ENCODE measurements at regions not wholly inside any gene's neighbourhood (a gene's known extent, or its start where the extent isn't known, plus 50 kb on each side); places are given as distances from the start of the nearest gene placed in this dataset.
A peak's percentile ranks its signal among the peaks of the same experiment; 100 is the strongest.
"Not testable (repeated sequence)": the region's sequence is repeated elsewhere in the genome, so short reads cannot be mapped to it uniquely, and the experiment has no call there.

DNA sequence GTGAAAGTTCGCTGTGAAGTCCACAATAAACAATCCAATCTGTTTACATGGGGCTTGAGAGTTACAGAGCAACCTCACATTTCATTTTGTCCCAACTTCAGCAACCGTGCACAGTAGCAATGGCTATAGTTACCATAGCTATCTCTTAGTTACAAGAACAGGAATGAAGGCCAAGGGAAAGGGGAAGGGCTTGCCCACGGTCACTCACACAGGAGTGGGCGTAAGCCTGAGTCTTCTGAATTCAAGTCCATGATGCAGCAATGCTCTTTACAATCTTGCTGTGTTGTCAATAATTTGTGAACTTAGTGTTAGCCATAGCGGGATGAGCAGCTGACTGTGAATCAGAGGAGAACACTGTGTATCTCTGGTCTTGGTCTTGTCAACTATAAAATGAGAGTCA is 102.9 kb downstream of the ADAMTS15 start:
- DNase-seq, result no peak

DNA sequence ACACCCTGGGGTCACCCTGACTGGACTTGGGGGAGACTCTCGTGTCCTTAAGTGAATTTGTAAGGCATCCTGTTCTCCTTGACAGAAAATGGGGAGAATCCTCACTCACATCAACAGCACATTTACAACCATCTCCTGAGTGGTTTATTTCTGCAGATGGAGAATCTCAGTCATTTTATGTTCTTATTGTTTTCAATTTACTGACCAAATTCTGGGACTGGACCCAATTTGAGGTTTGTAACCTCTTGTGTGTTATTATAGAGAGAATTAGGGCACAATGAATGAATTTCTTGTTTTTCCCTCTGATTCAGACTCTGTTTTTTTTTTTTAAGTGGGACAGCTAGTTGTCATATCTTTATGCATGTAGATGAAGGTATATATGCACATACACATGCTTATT is 104.9 kb downstream of the ADAMTS15 start:
- DNase-seq, result peak; percentile 28

DNA sequence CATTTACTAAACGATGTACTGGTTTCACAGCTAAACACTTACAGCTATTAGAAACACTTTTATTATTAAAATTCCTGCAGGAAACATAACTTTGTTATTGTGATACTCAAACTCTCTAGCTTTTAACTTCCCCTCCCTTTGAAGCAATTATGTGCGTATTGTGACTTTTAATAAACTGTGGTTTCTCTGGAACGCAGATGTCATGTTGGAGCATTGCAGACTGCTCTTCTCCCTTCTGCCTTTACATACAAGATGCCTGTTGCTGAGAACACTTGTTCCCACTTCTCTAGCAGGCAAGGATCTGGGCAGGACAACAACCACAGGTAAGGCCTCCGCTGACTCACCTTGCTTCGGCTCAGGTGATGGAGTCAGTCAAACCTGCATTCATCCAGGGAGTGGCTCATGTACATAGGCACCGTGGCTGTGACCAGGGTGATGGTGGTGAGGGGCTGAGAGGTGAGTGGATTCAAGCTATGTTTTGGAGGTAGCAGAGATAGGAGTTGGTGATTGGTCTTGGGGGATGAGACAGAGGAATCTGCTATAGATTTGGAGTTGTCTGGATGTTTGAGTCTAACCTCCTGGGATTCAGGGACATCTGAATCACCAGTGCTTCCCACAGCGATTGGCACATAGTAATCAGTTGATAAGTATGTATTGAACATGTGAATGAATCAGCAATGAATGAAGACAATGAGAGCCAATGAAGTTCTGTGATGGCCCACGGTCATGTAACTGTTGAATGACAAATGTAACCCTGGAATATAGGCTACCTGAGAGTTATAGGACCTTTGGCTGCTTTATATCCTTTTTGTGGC is 106.0 kb downstream of the ADAMTS15 start:
- DNase-seq, result peak; percentile 18

DNA sequence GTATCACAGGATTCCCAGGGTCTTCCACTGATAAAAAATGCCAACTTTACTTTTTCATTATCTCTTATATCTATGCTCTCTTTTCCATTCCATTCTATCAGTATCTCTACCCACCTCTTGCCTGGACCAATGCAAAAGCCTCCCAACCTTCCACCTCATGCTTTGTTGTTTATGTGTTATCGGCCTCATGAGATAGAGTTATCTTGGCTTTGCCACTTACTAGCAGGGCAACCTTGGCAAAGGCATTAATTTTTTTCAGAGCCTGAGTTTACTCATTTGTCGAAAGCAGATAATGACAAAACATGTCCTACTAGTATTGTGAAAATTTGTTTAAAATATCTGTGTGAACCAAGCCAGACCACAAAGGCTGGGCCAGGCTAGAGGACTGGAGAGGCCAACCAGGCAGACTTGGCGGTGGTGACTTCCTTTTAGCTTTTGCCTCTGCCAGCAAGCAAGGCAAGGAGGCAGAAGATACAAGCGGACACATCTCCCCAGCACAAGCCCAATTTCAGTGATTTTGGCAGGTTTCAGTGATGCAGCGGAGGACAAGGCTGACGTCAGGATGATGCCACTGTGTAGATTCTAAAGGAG is 106.9 kb downstream of the ADAMTS15 start:
- DNase-seq, result no peak

DNA sequence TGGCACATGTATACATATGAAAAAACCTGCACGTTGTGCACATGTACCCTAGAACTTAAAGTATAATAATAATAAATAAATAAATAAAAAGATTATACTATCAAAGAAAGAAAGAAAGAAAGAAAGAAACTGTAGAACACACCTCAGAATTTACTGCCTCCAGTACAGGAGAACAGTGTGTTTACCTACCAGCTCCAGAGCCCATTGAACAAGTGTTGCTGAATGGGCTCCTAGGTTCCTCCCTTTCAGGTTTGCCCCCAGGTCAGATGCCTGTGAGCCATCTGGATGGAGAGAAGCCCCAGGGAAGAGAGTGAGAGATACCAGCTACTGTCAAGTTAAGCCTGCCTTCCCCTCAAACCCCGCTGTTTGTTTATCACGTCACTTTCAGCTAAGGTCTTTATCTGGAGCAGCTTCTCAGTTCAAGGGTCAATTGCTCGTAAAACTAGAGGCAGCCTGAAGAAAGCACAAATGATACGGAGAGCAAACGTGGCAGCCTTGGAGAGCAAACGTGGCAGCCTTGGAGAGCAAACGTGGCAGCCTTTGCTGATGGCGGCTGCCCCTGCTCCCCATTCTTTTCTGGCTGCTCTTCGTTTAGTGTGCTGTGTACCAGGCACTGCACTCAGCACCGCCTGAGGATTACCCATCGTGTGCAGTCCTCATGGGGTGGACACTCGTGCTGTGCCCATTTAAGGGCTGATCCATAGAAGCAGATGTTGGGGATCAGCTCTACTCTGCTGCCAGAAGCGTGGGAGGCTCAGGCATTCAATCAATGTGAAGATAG is 111.7 kb downstream of the ADAMTS15 start:
- DNase-seq, result no peak

DNA sequence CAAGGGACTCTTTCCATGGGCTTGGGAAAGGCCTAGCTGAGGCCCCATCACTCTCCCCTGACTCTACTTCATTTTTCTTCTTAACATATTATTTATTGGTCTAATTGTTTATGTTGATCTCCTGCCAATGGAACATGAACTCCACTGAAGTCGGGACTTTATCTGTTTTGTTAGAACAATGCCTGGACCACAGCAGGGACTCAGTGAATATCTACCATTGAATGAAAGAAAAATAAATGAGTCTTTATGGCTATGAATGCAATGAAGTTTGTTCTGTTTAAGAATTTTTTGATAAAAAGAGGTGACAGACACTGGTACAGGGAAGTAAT is 112.3 kb downstream of the ADAMTS15 start:
- DNase-seq, result no peak

DNA sequence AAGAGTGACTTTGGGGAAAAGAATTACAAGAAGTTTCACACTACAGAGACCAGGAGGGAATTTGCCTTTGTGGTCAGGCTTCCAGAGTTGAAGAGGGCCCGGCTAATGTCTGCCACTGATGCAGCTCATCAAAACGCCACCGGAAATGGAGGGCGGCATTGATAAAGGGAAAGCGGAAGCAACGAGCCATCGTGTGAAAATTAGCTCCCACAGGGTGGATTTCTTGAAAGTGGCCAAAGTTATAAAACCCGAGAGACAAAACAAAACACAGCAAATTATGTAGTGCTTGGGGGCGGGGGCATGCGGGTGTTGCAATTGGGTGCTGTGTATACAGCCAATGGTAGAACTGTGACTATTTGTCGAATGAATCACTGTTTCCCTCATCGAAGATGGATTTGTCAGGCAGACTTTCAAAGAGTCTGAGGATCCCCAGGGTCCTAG is 113.0 kb downstream of the ADAMTS15 start:
- DNase-seq, result peak; percentile 73

DNA sequence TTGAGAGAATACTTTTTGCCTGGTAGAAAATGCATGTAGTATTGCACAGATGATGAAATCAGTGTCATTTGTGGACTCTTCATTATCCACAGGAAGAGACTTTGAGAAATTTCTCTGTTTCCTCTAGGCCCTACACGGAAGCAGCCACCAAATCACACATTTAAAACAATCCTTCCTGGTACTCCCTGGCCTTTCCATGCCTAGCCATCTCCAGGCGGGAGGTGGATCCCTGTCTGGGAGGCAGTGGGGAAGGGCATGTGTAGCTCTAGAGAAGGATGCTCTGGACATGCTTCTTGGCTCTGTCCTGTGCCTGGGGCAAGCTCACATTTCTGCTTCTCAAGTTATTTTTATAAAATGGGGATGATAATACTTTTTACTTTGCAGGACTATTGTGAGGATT is 114.1 kb downstream of the ADAMTS15 start:
- no peak for DNase-seq

DNA sequence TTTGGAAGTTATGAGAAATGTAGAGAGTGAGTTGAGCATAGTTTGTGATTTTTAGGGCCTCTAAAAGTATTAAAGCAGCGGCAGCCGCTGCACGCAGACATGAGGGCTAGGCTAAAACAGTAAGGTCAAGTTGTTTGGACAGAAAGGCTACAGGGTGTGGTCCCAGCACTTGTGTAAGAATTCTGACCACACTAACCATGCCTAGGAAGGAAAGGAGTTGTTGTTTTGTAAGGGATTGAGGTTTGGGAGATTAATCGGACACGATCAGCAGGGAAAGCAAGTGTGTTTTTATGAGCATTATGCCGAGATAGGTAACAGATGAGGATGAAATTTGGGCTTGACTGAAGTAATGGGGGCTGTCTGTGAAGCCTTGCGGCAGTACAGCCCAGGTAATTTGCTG is 117.9 kb downstream of the ADAMTS15 start:
- not testable (repeated sequence) for DNase-seq

DNA sequence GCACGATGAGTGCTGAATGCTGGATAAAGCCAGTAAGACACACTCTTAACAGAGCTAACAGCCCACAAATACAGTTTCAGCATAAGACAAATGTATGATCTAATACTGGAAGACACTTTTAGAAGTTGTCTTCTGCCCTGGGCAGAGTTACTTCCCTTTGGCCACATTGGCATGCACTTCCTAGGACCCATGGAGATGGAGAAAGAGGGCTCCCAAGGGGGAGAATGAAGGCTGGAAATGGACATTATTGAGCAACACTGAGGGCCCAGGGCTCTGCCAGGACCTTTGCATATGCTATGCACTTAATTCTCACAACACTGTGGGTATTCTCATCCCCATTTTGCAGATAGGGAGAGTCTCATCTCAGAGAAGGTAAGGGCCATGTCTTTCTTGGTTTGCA is 123.1 kb downstream of the ADAMTS15 start:
- no peak for DNase-seq

DNA sequence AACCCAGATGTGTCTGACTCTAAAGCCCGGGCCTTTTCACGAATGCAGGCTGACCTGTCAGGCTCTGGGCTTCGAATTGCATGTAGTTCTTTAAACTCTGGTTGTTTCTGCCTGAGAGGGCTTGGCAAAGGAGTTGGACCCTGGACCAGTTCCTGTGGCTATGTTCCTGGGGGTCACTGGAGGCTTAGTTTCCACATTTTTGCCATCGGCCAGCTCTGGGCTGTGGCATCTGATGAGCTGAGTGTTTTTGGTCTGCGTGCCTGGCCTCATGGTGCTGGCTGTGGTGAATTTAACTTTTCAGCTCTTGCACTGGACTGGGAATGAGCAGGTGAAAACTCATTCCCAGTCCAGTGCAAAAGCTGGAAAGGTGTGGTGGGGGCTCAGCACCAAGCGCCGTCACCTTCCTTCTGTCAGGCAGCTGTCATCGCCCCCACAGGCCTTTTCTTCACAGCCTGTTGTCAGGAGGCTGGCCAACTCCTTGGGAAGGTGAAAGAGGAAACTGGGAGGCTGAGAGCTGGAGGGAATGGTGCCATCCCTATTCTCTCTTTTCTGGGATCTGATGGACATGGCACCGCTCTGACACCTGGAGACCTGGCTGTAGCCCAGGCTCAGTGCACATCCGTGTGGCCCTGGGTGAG is 123.6 kb downstream of the ADAMTS15 start:
- DNase-seq, result no peak

DNA sequence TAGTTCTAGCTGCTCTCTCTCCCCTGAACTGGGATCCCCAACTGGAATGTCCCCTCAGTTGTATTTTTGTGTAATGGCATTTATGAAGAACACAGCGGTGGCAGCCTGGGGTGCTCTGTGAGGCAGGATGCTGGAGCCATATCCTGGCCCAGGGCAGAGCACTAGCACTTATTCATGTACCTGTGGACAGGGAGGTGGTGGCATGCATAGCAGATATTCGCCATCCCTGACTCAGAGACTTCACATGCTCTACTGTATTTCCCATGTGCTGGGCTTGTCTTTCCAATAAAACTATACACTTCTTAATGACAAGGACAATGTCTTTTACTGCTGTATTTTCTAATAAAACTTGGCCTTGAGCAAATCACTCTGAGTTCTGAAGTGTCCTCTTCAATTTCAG is 125.3 kb downstream of the ADAMTS15 start:
- no peak for DNase-seq

DNA sequence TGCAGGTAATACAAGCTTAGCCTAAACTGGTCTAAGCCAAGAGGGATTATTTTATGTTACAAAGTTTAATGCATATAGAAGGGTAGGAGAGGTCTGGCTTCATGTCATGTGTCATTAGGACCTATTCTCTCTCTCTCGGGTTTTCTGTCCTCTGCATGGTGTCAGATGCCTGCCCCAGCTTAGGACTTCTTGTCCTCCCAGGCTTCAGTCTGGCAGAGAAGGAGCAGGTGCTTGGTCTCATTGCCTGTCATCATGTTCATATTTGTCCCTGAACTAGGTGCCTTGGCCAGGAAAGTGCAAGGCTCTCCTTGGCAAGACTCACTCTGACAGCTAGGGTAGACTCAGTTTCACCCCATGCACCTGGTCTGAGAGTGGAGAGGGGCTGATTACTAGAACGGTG is 126.3 kb downstream of the ADAMTS15 start:
- DNase-seq, result no peak

DNA sequence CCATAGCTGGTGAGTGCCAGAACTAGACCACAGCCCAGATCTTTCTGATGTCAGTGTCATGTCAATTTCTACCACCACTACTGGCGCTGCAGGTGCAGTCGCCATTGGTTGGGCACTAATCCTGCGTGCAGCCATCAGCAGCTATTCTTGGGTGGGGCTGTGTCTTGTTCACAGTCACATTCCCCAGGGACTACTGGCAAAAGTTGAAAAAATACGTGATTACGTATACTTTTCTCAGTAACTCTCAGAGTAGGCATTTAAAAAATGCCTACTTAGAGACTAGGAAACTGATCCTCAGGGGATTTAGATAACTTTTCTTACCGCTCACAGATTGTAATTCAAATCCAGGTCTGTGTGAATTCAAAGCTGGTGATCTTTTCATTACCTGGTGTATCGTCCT is 127.7 kb downstream of the ADAMTS15 start:
- no peak for DNase-seq

DNA sequence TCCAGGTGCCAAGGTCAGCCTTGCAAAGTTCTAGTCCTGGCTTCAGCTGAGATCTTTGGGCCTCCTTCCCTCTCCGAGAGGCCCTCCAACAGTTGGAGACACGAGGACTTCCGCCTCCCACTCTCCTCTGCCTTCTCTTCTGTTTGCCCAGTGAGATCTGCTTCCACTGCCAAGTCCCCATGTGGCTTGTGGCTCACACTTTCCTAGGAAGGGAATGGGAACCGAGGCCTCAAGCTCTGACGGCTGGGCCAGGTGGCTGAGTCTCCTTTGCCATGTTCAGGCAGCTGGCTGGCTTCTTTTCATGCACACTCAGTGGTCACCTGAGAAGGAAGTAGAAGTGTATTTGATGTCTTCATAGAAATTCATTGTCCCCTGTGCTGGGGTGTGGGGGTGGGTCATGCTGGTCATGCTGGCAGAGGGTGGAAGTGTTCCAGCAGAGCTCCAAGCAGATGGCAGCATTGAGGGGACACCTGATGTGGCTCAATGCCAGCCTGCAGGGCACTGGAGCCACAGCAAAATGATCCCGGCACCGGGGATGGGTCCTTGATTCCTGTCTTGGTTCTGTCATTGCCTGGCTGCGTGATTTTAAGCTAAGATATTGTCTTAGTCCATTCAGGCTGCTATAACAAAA is 130.4 kb downstream of the ADAMTS15 start:
- no peak for DNase-seq

DNA sequence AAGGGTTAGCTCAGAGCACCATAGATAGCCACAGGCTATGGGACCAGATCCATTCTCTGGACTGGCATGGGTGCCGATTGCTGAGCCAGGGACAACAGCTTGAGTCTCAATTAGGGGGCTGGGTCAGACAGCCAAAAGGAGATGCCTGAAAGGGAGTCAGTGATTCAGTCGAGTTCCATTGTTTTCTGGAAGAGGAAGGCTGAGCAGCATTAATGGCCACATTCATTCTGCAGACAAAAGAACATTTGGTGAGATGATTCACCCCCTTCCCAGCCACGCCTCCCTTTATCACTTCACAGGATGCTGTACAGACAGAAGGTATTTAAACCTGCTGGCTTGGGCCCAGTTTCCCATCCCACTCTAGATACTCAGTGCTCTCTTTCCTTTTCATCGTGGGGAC is 131.9 kb downstream of the ADAMTS15 start:
- peak; percentile 85 for DNase-seq

DNA sequence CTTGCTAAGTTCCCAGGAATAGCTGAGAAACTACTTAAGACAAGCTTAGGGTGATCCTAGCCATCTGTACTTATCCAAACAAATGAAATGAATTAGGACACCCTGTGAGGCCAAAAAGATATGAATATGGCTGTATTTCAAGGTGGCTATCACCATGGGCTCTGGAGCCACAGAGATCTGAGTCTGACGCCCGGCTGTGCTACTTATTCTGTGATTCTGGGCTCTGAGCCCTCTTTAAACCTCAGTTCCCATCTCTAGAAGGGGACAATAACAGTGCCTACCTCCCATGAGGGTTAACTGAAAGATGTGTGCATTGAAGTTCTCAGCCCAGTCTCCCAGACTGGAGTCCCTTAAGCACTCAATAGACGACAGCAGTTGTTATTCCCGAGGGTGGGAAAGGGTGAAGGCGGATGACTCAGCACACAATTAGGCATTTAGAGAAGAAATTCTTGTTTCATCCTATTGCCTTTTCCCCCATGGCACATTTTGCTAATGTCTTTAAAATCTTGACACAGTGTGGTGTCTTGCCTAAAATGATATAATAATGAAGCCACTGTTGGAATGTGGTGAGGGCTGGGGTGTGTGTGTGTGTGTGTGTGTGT is 132.5 kb downstream of the ADAMTS15 start:
- peak; percentile 84 for DNase-seq

DNA sequence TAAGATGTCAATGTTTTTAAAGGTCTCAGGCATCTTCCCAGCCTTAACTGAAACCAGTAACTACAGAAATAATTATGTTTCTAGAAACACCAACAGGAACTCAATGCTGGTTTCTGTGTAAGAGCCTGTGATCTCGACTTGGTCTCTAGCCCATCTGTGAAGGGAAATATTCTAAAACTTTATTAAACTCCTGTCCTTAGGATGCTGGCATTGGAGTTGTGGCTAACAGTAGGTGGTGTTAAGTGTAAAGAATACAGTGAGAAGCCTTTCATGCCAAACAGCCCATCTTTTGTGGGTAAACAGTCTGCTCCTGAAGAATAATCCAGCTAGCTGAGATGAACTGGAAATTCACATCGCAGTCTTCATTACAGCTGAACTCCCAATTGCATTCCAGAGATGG is 133.2 kb downstream of the ADAMTS15 start:
- DNase-seq, result no peak

DNA sequence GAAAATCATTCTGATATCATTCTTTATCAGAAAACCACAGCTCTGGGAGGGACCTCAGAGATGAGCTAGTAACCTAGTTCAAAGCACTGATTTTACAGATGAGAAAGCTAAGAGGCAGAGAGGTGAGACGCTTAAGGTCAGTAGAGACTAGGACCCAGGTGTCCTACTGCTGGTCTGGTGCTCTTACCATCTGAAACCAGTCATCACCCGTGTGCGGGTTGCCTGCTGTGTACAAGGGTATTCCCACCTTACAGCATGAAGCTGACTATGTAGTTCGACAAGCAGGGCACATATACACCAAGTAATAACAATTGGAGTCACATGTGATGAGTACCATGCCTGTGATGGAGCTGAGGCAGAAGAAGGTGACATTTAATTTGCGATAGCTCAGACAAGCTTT is 133.7 kb downstream of the ADAMTS15 start:
- no peak for DNase-seq

DNA sequence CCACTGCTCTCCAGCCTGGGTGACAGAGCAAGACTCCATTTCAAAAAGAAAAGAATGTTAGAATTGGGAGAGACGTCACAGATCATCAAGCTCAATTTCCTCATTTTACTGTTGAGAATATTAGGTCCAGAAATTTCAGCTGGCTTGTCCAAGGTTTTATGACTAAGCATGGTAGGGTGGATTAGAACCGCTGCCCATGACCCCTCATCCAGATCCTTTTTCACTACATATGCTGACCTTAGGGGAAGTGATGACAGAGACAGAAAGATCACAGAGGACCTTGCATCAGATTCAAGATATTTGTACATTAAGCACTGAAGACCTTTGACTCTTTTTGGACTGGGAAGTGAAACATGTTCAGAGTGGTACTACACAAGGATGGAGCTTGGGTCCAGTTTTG is 134.5 kb downstream of the ADAMTS15 start:
- no peak for DNase-seq

DNA sequence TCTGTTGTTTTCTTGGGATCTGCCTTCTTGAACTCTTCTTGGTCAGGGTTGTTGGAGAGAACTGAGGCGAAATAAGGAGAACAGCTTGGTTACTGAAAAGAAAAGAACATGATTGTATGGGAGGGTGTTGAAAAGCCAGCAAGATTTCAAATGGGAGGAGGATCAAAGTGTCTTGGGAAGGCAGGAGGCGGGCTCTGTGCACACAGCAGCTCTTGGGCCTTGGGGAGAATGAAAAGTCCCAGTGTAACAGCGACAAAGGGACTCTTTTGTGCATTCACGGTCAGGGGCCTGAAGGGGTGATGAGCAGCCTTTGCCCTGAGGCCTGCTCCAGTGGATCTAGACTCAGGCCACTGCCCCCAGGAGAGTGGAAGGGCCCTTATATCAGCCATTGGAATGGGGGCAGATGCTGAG is 135.4 kb downstream of the ADAMTS15 start:
- no peak for DNase-seq

DNA sequence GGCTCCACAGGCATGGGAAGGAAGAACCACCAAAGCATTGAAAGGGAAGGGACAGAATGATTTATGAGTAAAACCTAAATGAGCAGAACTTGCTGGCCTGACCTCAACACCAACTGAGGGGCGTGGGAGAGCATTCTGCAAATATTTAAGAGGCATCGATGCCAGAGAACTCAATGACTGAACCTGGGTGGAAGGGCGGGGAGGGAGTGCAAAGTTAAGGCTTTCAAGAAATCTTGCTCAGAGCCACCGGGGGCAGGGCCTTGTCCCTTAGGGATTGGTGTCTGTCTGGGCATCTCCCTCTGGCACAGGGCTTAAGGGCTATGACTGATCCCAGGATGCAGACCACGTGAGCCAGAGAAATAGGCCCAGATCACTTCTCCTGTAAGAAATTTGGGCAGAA is 137.1 kb downstream of the ADAMTS15 start:
- DNase-seq, result peak; percentile 53

DNA sequence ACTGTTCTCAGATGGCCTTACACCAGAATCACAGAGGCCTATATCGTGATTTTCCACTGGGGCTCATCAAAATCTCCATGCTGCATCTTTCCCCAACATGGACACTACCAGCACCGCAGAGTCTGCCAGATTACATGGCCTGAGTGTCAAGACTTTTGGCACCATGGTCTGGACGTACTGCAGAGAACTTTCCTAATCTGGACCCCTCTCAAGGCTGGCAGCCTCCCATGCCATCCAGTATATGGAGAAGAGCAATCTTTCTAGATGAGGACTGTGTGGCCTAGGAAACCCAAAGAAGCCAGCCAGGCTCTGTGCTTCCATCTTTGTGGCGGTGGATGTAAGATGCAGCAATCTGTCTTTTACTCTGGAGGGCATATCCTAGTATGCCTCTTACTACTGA is 139.2 kb downstream of the ADAMTS15 start:
- no peak for DNase-seq

Measured in fibroblast of skin of right quadriceps (primary cell).